ENCODE measurements at regions not wholly inside any gene's neighbourhood (a gene's known extent, or its start where the extent isn't known, plus 50 kb on each side); places are given as distances from the start of the nearest gene placed in this dataset.

DNA sequence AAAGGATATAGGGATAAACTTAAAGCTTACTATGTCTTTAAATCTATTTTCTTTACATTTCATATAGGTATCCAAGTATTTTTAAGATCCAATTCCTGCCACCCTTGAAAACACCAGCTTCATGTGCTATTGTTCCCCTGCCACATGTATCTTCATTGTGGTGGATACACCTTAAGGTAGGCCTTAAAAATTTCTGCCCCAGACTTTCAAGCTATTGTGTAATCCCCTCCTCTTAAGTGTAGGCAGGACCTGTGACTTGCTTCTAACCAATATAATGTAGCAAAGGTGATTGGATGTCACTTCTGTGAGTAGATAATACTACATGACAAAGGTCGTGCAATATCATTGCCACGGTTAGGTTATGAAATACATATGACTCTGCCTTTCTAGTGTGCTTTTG lies 119.5 kb downstream of the RAD51AP2 start:
- TF ChIP-seq POLR2AphosphoS5 (IDR thresholded peaks at IDR 0.05), result no peak
- TF ChIP-seq, protein P1, sequence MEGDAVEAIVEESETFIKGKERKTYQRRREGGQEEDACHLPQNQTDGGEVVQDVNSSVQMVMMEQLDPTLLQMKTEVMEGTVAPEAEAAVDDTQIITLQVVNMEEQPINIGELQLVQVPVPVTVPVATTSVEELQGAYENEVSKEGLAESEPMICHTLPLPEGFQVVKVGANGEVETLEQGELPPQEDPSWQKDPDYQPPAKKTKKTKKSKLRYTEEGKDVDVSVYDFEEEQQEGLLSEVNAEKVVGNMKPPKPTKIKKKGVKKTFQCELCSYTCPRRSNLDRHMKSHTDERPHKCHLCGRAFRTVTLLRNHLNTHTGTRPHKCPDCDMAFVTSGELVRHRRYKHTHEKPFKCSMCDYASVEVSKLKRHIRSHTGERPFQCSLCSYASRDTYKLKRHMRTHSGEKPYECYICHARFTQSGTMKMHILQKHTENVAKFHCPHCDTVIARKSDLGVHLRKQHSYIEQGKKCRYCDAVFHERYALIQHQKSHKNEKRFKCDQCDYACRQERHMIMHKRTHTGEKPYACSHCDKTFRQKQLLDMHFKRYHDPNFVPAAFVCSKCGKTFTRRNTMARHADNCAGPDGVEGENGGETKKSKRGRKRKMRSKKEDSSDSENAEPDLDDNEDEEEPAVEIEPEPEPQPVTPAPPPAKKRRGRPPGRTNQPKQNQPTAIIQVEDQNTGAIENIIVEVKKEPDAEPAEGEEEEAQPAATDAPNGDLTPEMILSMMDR (IDR thresholded peaks at IDR 0.05), result no peak
